Fibroblast of mammary gland (primary cell): ENCODE measurements at regions not wholly inside any gene's neighbourhood (a gene's known extent, or its start where the extent isn't known, plus 50 kb on each side); places are given as distances from the start of the nearest gene placed in this dataset.

Experiments
- DNase-seq: peaks from one replicate; pipeline ENCODE4 v3.0.0-alpha.2; 2010; ENCODE audit warnings: low read depth
- H3K4me3 ChIP-seq: 2 replicates; pipeline ENCODE4 v1.5.1; 2011; ENCODE audit warnings: low read depth, mild to moderate bottlenecking, low read length, moderate library complexity; ENCODE audit not compliant: control insufficient read depth
- TF ChIP-seq, protein P1 (sequence below): conservative IDR thresholded peaks from 2 replicates; pipeline ENCODE4 v1.5.1; 2011; ENCODE audit warnings: low read depth, low read length, inconsistent platforms; ENCODE audit not compliant: control insufficient read depth, insufficient read depth

DNA sequence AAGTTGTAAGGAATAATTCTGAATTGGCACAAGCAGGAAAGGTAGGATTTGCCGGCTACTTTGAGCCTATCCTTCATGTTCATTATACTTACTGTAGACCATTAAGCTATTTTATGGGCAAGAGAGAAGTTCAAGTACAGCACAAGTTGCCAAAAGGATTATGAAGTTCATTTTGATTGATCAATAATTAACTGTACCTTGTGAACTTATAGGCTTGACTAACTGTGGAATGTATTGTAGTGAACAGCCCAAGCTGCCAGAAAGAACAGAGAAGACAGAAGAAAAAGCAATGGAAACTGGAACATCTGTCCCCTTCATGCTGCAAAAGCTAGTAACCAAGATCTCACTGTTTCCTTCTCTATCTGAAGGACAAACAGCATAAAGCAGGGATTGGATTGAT lies 810.1 kb upstream of the ZEB2 start:
- TF ChIP-seq, protein P1, sequence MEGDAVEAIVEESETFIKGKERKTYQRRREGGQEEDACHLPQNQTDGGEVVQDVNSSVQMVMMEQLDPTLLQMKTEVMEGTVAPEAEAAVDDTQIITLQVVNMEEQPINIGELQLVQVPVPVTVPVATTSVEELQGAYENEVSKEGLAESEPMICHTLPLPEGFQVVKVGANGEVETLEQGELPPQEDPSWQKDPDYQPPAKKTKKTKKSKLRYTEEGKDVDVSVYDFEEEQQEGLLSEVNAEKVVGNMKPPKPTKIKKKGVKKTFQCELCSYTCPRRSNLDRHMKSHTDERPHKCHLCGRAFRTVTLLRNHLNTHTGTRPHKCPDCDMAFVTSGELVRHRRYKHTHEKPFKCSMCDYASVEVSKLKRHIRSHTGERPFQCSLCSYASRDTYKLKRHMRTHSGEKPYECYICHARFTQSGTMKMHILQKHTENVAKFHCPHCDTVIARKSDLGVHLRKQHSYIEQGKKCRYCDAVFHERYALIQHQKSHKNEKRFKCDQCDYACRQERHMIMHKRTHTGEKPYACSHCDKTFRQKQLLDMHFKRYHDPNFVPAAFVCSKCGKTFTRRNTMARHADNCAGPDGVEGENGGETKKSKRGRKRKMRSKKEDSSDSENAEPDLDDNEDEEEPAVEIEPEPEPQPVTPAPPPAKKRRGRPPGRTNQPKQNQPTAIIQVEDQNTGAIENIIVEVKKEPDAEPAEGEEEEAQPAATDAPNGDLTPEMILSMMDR, result no peak
- DNase-seq, result no peak
- no peak overlapping the region for H3K4me3 ChIP-seq

DNA sequence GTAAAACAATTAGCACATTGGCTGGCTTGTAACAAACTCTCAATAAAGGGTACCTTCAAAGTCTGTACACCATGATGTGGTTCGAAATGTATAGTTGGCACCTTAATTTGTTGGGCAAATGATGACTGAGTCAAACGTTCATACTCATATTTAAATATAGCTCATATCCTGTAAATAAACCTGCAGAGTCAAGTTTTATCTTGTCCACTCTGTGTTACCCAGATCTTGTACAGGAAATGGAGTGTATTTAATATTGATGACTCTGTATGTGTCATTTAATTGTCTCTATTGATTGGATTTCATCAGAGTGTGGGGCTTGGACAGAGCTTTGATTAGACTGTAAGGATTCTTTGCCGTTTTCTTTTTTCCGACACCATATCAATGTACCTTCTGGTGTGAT lies 805.6 kb upstream of the ZEB2 start:
- TF ChIP-seq, protein P1, result no peak
- no peak overlapping the region for H3K4me3 ChIP-seq
- no peak for DNase-seq

DNA sequence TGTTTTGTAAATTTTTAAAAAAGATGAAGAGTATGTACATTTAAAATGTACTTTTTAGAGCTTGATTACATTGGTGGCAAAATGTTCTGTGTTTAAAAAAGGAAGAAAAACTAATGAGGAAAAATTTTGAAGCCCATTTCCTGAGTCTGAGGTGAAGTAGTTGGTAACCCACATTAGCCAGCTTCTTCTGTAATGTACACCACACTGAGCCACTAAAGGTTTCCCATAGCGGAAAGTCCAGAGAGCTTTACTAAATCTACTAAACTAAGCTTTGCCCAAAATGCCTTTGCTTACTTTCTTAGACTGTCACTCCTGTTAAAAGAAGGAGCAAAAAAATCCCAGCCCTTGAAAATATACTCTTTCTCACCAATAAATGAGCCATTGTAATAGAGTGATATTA lies 804.8 kb upstream of the ZEB2 start:
- TF ChIP-seq, protein P1, result no peak
- DNase-seq, result no peak
- no peak overlapping the region for H3K4me3 ChIP-seq

DNA sequence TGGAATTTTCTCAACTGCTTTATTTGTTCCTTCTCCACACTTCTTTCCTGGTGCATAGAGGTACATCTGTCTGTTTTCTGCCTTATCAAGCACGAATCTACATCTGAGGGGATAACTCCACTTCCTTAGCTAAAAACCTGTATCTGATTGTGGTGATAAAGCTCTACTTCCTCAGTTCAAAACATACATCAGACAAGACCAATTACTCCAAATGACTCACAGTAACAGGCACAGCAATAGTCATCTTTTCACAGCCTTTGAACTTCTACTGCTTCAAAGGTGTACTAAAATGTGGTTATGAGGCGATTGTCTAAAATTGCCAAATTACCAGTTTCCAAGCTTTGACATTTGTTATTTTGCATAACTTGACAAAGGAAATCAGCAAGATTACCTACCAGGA lies 803.6 kb upstream of the ZEB2 start:
- TF ChIP-seq, protein P1, result no peak
- H3K4me3 ChIP-seq, result no peak overlapping the region
- peak; percentile 61 for DNase-seq

DNA sequence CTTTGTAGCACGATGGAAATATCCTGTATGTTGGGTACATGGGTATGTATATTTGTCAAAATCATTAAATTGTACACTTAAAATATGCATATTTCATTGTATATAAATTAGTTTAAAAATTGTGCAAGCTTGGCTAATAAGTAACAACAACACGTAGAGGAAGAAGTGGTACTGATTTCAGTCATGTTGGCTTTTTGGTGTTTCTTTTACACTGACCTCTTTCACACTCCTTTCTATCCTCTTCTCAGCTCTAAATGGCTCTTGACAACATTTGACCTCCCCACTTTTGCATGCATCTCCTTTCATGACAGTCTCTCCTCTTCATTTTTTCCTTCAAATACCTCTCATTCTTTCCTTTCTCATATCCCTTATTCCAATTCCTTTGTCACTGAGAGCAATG lies 801.4 kb upstream of the ZEB2 start:
- no peak overlapping the region for H3K4me3 ChIP-seq
- TF ChIP-seq, protein P1, result no peak
- DNase-seq, result no peak

DNA sequence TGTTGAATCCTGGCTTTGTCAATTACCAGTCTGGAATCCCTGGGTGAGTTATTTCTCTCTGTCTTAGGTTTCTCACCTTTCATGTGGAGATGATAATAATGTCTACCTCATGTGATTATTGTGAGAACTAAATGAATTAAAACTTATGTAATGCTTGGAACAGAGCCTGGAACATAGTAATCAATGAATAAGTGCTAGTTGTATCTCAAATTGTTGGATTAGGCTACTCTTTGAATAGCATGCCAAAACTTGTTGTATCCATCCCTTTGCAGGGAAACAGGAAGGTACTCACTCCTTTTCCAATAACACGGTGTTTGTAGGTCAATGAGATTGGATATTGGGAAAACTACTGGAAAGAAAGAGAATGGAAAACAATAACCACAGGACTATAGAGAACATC lies 796.6 kb upstream of the ZEB2 start:
- DNase-seq, result no peak
- H3K4me3 ChIP-seq, result no peak overlapping the region
- TF ChIP-seq, protein P1, result no peak

DNA sequence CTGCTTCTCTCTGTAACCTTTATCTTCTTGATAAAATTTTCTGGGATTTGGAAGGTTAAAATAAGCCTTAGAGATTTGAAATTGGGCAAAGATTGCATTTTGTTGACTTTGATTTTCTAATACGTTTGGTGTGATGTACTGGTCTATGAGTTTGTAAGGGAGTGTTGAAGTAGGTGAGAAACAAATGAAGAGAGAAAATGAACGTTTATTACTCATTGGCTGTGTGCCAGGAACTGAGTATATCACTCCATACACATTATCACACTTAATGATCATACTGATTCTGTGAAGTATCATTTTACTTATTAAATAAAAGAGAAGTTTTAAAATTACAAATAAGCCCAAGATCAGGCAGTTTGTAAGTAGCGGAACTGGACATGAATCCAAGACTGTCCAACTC lies 795.1 kb upstream of the ZEB2 start:
- no peak for DNase-seq
- H3K4me3 ChIP-seq, result no peak overlapping the region
- TF ChIP-seq, protein P1, result no peak
